ENCODE measurements at regions not wholly inside any gene's neighbourhood (a gene's known extent, or its start where the extent isn't known, plus 50 kb on each side); places are given as distances from the start of the nearest gene placed in this dataset.

DNA sequence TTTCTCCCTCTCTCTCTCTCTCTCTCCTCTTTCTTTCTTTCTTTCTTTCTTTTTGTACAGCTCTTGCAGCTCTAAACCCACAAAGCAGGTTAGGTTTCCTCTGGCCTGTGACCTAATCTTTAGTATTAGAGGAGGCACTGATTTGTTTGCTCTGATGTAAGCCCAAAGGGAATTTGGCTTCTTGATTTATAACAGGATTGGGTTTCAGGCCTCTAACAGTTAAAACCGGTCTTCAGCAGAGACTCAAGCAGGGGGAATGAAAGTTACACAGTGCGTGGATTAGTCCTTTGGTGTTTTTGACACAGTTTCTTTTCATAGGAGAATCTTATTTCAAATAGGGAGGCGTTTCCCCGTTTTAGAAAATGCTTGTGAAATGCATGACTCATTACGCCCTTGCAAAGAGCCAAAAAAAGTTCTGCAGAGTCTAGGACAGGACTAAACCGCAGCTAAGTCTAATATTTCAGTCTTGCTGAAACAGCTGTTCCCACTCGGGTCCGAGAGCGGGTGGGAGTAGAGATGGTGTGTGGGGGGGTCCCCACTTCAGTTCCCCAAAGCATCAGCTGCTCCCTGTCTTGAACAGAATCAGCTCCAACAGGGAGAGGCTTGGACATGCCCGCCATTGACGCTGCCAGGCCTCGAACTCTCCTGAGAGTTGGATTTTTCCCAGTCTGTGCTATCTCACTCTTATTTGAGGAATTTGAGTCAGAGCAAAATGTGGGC lies 296.5 kb upstream of the PITRM1 start:
- TF ChIP-seq, protein P1, sequence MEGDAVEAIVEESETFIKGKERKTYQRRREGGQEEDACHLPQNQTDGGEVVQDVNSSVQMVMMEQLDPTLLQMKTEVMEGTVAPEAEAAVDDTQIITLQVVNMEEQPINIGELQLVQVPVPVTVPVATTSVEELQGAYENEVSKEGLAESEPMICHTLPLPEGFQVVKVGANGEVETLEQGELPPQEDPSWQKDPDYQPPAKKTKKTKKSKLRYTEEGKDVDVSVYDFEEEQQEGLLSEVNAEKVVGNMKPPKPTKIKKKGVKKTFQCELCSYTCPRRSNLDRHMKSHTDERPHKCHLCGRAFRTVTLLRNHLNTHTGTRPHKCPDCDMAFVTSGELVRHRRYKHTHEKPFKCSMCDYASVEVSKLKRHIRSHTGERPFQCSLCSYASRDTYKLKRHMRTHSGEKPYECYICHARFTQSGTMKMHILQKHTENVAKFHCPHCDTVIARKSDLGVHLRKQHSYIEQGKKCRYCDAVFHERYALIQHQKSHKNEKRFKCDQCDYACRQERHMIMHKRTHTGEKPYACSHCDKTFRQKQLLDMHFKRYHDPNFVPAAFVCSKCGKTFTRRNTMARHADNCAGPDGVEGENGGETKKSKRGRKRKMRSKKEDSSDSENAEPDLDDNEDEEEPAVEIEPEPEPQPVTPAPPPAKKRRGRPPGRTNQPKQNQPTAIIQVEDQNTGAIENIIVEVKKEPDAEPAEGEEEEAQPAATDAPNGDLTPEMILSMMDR (IDR thresholded peaks at IDR 0.05) = no peak
- TF ChIP-seq ZFX (IDR thresholded peaks at IDR 0.05; ENCODE audit: borderline replicate concordance) = no peak

Measured in 22Rv1 (cell line).